WTC11 (cell line): ENCODE measurements at regions not wholly inside any gene's neighbourhood (a gene's known extent, or its start where the extent isn't known, plus 50 kb on each side); places are given as distances from the start of the nearest gene placed in this dataset.

ENCODE experiments used
- AFF4 ChIP-seq: sonication (generic); formaldehyde crosslinking; IDR thresholded peaks from 2 replicates; pipeline ENCODE4 v1.8.1; 2023; ENCODE audit warnings: mild to moderate bottlenecking, missing genetic modification reagents, borderline replicate concordance
- CTCF ChIP-seq: fragments of 200-600 bp; IDR thresholded peaks from 2 replicates; pipeline ENCODE4 v1.8.0; 2022; ENCODE audit warnings: antibody characterized with exemption
- FOXK1 ChIP-seq: sonication (generic); formaldehyde crosslinking; IDR thresholded peaks from 2 replicates; pipeline ENCODE4 v1.8.0; 2022; ENCODE audit warnings: mild to moderate bottlenecking, moderate library complexity, missing genetic modification reagents
- JUN ChIP-seq: sonication (generic); formaldehyde crosslinking; IDR thresholded peaks from 2 replicates; pipeline ENCODE4 v1.8.0; 2023; ENCODE audit warnings: mild to moderate bottlenecking, missing genetic modification reagents
- PRRX2 ChIP-seq: fragments of 250-450 bp; sonication (Bioruptor Pico); IDR thresholded peaks from 2 replicates; pipeline ENCODE4 v1.8.0; 2021; ENCODE audit warnings: mild to moderate bottlenecking
- USF1 ChIP-seq: sonication (generic); formaldehyde crosslinking; IDR thresholded peaks from 2 replicates; pipeline ENCODE4 v1.8.0; 2022; ENCODE audit warnings: mild to moderate bottlenecking, missing genetic modification reagents
- ZNF263 ChIP-seq: sonication (generic); formaldehyde crosslinking; IDR thresholded peaks from 2 replicates; pipeline ENCODE4 v1.8.1; 2022; ENCODE audit warnings: low read depth, mild to moderate bottlenecking, moderate library complexity, missing genetic modification reagents
- ZNF423 ChIP-seq: fragments of 250-450 bp; sonication (Bioruptor Pico); IDR thresholded peaks from 2 replicates; pipeline ENCODE4 v2.1.2; 2022; ENCODE audit warnings: mild to moderate bottlenecking, moderate library complexity
- TF ChIP-seq, protein P1 (sequence below): sonication (generic); formaldehyde crosslinking; IDR thresholded peaks from 2 replicates; pipeline ENCODE4 v1.8.0; 2022; ENCODE audit warnings: missing genetic modification reagents
- TF ChIP-seq, protein P2 (sequence below): sonication (generic); formaldehyde crosslinking; IDR thresholded peaks from 2 replicates; pipeline ENCODE4 v1.8.0; 2023; ENCODE audit warnings: missing genetic modification reagents

DNA sequence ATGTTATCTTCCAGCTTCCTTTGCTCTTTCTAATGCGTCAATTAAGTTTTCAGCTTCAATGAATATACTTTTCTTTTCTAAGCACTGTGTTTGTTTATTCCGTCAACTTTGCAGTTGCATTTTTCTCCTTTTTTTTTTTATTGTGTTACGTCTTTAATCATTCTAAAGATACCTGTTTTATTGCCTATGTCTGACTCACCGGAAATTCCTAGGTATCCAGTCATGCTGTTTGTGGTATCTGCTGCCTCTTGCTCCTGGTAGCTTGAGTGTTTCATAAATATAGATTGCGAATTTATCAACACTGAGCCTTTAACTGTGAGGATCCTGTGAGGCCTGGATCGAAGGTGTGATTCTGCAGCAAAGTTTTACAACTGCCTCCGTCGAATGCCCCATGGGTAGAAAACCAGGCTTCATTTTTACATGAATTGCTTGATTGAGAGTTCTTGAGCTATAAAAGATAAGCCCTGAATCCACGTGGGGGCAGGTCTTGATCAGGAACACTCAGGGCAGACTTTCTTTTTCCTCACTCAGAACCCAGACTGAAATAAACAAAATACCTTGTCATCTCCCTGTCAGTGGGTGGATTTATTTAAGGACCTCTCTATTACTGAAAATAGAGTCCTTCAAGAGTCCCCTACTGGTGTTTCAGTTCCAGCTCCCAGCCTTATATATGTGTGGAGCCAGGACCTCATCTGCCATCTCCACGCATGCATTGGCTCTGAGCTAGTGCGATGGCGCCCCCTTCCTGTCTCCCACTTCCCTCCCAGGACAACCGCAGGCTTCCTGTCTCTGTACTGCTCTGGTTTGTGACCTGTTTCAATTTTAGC is 60.1 kb upstream of the LRRC1 start:
- peak; percentile 33; the same call in 1 of the 2 replicates for TF ChIP-seq CTCF
- TF ChIP-seq, protein P1, sequence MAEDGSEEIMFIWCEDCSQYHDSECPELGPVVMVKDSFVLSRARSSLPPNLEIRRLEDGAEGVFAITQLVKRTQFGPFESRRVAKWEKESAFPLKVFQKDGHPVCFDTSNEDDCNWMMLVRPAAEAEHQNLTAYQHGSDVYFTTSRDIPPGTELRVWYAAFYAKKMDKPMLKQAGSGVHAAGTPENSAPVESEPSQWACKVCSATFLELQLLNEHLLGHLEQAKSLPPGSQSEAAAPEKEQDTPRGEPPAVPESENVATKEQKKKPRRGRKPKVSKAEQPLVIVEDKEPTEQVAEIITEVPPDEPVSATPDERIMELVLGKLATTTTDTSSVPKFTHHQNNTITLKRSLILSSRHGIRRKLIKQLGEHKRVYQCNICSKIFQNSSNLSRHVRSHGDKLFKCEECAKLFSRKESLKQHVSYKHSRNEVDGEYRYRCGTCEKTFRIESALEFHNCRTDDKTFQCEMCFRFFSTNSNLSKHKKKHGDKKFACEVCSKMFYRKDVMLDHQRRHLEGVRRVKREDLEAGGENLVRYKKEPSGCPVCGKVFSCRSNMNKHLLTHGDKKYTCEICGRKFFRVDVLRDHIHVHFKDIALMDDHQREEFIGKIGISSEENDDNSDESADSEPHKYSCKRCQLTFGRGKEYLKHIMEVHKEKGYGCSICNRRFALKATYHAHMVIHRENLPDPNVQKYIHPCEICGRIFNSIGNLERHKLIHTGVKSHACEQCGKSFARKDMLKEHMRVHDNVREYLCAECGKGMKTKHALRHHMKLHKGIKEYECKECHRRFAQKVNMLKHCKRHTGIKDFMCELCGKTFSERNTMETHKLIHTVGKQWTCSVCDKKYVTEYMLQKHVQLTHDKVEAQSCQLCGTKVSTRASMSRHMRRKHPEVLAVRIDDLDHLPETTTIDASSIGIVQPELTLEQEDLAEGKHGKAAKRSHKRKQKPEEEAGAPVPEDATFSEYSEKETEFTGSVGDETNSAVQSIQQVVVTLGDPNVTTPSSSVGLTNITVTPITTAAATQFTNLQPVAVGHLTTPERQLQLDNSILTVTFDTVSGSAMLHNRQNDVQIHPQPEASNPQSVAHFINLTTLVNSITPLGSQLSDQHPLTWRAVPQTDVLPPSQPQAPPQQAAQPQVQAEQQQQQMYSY (CRISPR knock-in tag): no peak
- TF ChIP-seq AFF4 (CRISPR knock-in tag): no peak
- no peak for TF ChIP-seq JUN (CRISPR knock-in tag)
- TF ChIP-seq ZNF423 (CRISPR knock-in tag): no peak
- TF ChIP-seq PRRX2 (CRISPR knock-in tag): no peak
- TF ChIP-seq, protein P2, sequence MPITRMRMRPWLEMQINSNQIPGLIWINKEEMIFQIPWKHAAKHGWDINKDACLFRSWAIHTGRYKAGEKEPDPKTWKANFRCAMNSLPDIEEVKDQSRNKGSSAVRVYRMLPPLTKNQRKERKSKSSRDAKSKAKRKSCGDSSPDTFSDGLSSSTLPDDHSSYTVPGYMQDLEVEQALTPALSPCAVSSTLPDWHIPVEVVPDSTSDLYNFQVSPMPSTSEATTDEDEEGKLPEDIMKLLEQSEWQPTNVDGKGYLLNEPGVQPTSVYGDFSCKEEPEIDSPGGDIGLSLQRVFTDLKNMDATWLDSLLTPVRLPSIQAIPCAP (CRISPR knock-in tag): no peak
- no peak for TF ChIP-seq ZNF263 (CRISPR knock-in tag)
- no peak for TF ChIP-seq FOXK1 (CRISPR knock-in tag)
- TF ChIP-seq USF1 (CRISPR knock-in tag): no peak
